ENCODE measurements at regions not wholly inside any gene's neighbourhood (a gene's known extent, or its start where the extent isn't known, plus 50 kb on each side); places are given as distances from the start of the nearest gene placed in this dataset.

- TF ChIP-seq, protein P1, sequence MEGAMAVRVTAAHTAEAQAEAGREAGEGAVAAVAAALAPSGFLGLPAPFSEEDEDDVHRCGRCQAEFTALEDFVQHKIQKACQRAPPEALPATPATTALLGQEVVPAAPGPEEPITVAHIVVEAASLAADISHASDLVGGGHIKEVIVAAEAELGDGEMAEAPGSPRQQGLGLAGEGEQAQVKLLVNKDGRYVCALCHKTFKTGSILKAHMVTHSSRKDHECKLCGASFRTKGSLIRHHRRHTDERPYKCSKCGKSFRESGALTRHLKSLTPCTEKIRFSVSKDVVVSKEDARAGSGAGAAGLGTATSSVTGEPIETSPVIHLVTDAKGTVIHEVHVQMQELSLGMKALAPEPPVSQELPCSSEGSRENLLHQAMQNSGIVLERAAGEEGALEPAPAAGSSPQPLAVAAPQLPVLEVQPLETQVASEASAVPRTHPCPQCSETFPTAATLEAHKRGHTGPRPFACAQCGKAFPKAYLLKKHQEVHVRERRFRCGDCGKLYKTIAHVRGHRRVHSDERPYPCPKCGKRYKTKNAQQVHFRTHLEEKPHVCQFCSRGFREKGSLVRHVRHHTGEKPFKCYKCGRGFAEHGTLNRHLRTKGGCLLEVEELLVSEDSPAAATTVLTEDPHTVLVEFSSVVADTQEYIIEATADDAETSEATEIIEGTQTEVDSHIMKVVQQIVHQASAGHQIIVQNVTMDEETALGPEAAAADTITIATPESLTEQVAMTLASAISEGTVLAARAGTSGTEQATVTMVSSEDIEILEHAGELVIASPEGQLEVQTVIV (IDR thresholded peaks at IDR 0.05; ENCODE audit: borderline replicate concordance, partially characterized antibody), result no peak
Observed at GRCh38 chrX:143571521-143571920, 54.2 kb upstream of the SPANXN3 start (continued).

DNA sequence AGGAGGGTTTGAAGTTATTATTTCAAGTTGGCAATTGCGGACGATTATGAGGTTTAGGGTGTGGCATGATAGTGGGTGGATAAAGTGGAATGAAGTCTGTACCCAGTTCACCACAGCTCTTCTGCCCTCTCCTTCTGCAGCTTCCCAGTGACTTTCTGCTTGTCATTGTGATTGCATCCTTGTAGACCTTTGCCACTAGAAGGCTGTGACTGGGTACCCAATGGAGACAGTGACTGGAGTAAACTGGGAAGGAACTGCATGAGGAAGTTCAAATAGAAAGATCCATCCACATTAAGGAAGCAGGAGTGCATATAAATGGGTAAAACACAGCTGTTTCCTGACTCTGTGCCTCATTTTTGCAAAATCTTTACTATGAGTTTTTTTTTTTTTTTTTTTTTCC lies 53.5 kb upstream of the SPANXN3 start:
- intact Hi-C loops (cut with micrococcal nuclease; ENCODE audit: unreplicated experiment) (no loop called here), in situ Hi-C loops (cut with MboI) (no loop called here)
- ChIA-PET SMC1A (ENCODE audit: uncharacterized antibody, unreplicated experiment) (interaction anchor here (1.4 kb wide), 1 partner anchor 10 kb away, joined by 3 read pairs; no protein-coding TSS in a partner anchor), RAD21 (ENCODE audit: unreplicated experiment) (no interaction called here), POLR2A (no interaction called here), CTCF (no interaction called here)
- WGBS (ENCODE audit: insufficient coverage, insufficient replicate concordance, low lambda C conversion rate, missing lambda C conversion rate), result 67% methylated on average over 2 of the region's 2 CpGs
- H3K36me3 ChIP-seq (ENCODE audit: control insufficient read depth in 2 of 2, insufficient read depth in 2 of 2, low read length in 1 of 2), result no peaks in the 10 kb centered on the region
- FAIRE-seq, result no peak
- no peak overlapping the region for H3K9ac ChIP-seq (ENCODE audit: control insufficient read depth, insufficient read depth, low read length)
- no peak for DNase-seq (ENCODE audit: low read depth, low spot score)
- BruUV-seq (replicated peaks), result no TSS peak
- H3K4me2 ChIP-seq (ENCODE audit: control insufficient read depth, insufficient read depth), result no peak overlapping the region
- H3K9me3 ChIP-seq (replicated peaks; ENCODE audit: control insufficient read depth, insufficient read depth, low read length), result no peaks in the 10 kb centered on the region; the same call in 2 of the 3 replicates
- H3K4me1 ChIP-seq (ENCODE audit: control insufficient read depth, insufficient read depth, low read length), result no peaks in the 10 kb centered on the region
- no peak overlapping the region for H3K27ac ChIP-seq (ENCODE audit: control insufficient read depth, insufficient read depth)
- no peaks in the 10 kb centered on the region for H3K79me2 ChIP-seq (ENCODE audit: control insufficient read depth, insufficient read depth, low read length)
- H2AFZ ChIP-seq (ENCODE audit: control insufficient read depth, low read depth, low read length), result no peak overlapping the region
- no peaks in the 10 kb centered on the region for H3K27me3 ChIP-seq (replicated peaks in 1 of 2; ENCODE audit: control insufficient read depth in 2 of 2, insufficient read depth in 2 of 2, low read length in 1 of 2)
- H3K4me3 ChIP-seq, result no peak overlapping the region
- ATAC-seq, result no peak
- no peaks in the 10 kb centered on the region for H4K20me1 ChIP-seq (ENCODE audit: control insufficient read depth, insufficient read depth)
- TF ChIP-seq ZNF24 (IDR thresholded peaks at IDR 0.05), result no peak
- TF ChIP-seq MTA3 (IDR thresholded peaks at IDR 0.05; ENCODE audit: borderline replicate concordance, low read length), result no peak
- TF ChIP-seq NFXL1 (IDR thresholded peaks at IDR 0.05; ENCODE audit: borderline replicate concordance), result no peak
- no peak for TF ChIP-seq RBBP5 (conservative IDR thresholded peaks at IDR 0.05)
- TF ChIP-seq, protein P2, sequence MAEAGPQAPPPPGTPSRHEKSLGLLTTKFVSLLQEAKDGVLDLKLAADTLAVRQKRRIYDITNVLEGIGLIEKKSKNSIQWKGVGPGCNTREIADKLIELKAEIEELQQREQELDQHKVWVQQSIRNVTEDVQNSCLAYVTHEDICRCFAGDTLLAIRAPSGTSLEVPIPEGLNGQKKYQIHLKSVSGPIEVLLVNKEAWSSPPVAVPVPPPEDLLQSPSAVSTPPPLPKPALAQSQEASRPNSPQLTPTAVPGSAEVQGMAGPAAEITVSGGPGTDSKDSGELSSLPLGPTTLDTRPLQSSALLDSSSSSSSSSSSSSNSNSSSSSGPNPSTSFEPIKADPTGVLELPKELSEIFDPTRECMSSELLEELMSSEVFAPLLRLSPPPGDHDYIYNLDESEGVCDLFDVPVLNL (IDR thresholded peaks at IDR 0.05; ENCODE audit: low read depth, low read length), result no peak
- TF ChIP-seq ZNF687 (IDR thresholded peaks at IDR 0.05), result no peak
- no peak for TF ChIP-seq HCFC1 (IDR thresholded peaks at IDR 0.05; ENCODE audit: low read length)
- TF ChIP-seq, protein P3, sequence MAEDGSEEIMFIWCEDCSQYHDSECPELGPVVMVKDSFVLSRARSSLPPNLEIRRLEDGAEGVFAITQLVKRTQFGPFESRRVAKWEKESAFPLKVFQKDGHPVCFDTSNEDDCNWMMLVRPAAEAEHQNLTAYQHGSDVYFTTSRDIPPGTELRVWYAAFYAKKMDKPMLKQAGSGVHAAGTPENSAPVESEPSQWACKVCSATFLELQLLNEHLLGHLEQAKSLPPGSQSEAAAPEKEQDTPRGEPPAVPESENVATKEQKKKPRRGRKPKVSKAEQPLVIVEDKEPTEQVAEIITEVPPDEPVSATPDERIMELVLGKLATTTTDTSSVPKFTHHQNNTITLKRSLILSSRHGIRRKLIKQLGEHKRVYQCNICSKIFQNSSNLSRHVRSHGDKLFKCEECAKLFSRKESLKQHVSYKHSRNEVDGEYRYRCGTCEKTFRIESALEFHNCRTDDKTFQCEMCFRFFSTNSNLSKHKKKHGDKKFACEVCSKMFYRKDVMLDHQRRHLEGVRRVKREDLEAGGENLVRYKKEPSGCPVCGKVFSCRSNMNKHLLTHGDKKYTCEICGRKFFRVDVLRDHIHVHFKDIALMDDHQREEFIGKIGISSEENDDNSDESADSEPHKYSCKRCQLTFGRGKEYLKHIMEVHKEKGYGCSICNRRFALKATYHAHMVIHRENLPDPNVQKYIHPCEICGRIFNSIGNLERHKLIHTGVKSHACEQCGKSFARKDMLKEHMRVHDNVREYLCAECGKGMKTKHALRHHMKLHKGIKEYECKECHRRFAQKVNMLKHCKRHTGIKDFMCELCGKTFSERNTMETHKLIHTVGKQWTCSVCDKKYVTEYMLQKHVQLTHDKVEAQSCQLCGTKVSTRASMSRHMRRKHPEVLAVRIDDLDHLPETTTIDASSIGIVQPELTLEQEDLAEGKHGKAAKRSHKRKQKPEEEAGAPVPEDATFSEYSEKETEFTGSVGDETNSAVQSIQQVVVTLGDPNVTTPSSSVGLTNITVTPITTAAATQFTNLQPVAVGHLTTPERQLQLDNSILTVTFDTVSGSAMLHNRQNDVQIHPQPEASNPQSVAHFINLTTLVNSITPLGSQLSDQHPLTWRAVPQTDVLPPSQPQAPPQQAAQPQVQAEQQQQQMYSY (CRISPR knock-in tag; IDR thresholded peaks at IDR 0.05), result no peak

All from GM12878 (cell line).